GM12892 (cell line): ENCODE measurements at regions not wholly inside any gene's neighbourhood (a gene's known extent, or its start where the extent isn't known, plus 50 kb on each side); places are given as distances from the start of the nearest gene placed in this dataset.

Source experiments
- POLR2A ChIP-seq: IDR thresholded peaks from 2 replicates; pipeline ENCODE4 v1.6.1; 2011; ENCODE audit warnings: low read depth, low read length, control low read depth
- POLR2AphosphoS5 ChIP-seq: IDR thresholded peaks from 2 replicates; pipeline ENCODE4 v1.6.1; 2011; ENCODE audit warnings: low read depth, low read length, control low read depth

GRCh38 chr5:26749829-26750228, 288.6 kb downstream of the CDH9 start:
- TF ChIP-seq POLR2A (no peak), POLR2AphosphoS5 (no peak)
